Astrocyte (in vitro differentiated cells and primary cell): ENCODE measurements at regions not wholly inside any gene's neighbourhood (a gene's known extent, or its start where the extent isn't known, plus 50 kb on each side); places are given as distances from the start of the nearest gene placed in this dataset.

ENCODE experiments used
- DNase-seq: peaks from one replicate; pipeline ENCODE4 v3.0.0-alpha.2; 2010; ENCODE audit warnings: low read depth
- FAIRE-seq: peaks from 2 replicates; lab custom pipeline; 2011; peaks lifted over from hg19 to GRCh38; lab: Jason Lieb, UNC
- H2AFZ ChIP-seq: 2 replicates; pipeline ENCODE4 v1.6.0; 2012; ENCODE audit warnings: low read depth, low read length, inconsistent platforms
- H3K27ac ChIP-seq: 2 replicates; pipeline ENCODE4 v1.5.1; 2011; ENCODE audit warnings: low read depth, low read length, inconsistent platforms
- H3K27me3 ChIP-seq: 2 replicates; pipeline ENCODE4 v1.6.0; 2011; ENCODE audit warnings: low read length, inconsistent platforms; ENCODE audit not compliant: insufficient read depth
- H3K36me3 ChIP-seq: 2 replicates; pipeline ENCODE4 v1.5.1; 2011; ENCODE audit warnings: low read length, inconsistent platforms; ENCODE audit not compliant: insufficient read depth
- H3K4me1 ChIP-seq: 2 replicates; pipeline ENCODE4 v1.5.1; 2011; ENCODE audit warnings: low read length, inconsistent platforms; ENCODE audit not compliant: insufficient read depth
- H3K4me2 ChIP-seq: 2 replicates; pipeline ENCODE4 v1.6.0; 2012; ENCODE audit warnings: low read length, inconsistent platforms
- H3K4me3 ChIP-seq: 2 replicates; pipeline ENCODE4 v1.5.1; 2011; ENCODE audit warnings: low read depth, mild to moderate bottlenecking, low read length, inconsistent platforms; ENCODE audit not compliant: insufficient read depth
- H3K79me2 ChIP-seq: 2 replicates; pipeline ENCODE4 v1.6.0; 2012; ENCODE audit warnings: mild to moderate bottlenecking, low read length, inconsistent platforms; ENCODE audit not compliant: insufficient read depth
- H3K9ac ChIP-seq: 2 replicates; pipeline ENCODE4 v1.6.0; 2012; ENCODE audit warnings: mild to moderate bottlenecking, low read length, inconsistent platforms
- H3K9me3 ChIP-seq: 2 replicates; pipeline ENCODE4 v1.5.1; 2012; ENCODE audit warnings: low read depth, mild to moderate bottlenecking, low read length, inconsistent platforms; ENCODE audit not compliant: insufficient read depth
- H4K20me1 ChIP-seq: 2 replicates; pipeline ENCODE4 v1.6.0; 2012; ENCODE audit warnings: low read length, inconsistent platforms; ENCODE audit not compliant: insufficient read depth
- H3K27ac Mint-ChIP-seq: one replicate; pipeline ENCODE4 v1.8.0; 2021; ENCODE audit warnings: mild to moderate bottlenecking, mixed read lengths; ENCODE audit not compliant: unreplicated experiment
- H3K27me3 Mint-ChIP-seq: one replicate; pipeline ENCODE4 v1.8.0; 2021; ENCODE audit warnings: low read depth, mixed read lengths; ENCODE audit not compliant: unreplicated experiment
- H3K36me3 Mint-ChIP-seq: one replicate; pipeline ENCODE4 v1.8.0; 2021; ENCODE audit warnings: low read depth, mixed read lengths; ENCODE audit not compliant: unreplicated experiment
- H3K4me1 Mint-ChIP-seq: one replicate; pipeline ENCODE4 v1.8.0; 2021; ENCODE audit warnings: low read depth, mixed read lengths; ENCODE audit not compliant: unreplicated experiment
- H3K4me3 Mint-ChIP-seq: one replicate; pipeline ENCODE4 v1.8.0; 2021; ENCODE audit warnings: mild to moderate bottlenecking, moderate library complexity, mixed read lengths; ENCODE audit not compliant: unreplicated experiment
- H3K9me3 Mint-ChIP-seq: one replicate; pipeline ENCODE4 v1.8.0; 2021; ENCODE audit warnings: mild to moderate bottlenecking, mixed read lengths; ENCODE audit not compliant: unreplicated experiment
- CTCF ChIP-seq: IDR thresholded peaks from 2 replicates; pipeline ENCODE4 v1.5.1; 2011; ENCODE audit warnings: low read depth, mild to moderate bottlenecking, inconsistent platforms, low read length, moderate library complexity; ENCODE audit not compliant: insufficient read depth
- EZH2 ChIP-seq: IDR thresholded peaks from 2 replicates; pipeline ENCODE4 v1.6.1; 2012; ENCODE audit warnings: mild to moderate bottlenecking, low read length, inconsistent platforms; ENCODE audit not compliant: insufficient read depth

GRCh38 chr6:156703719-156704118, 73.5 kb upstream of the ARID1B start:
- Mint-ChIP-seq H3K27ac (no peak overlapping the region), H3K4me1 (peaks cover 4% of the 10 kb centered on the region), H3K4me3 (no peak overlapping the region), H3K9me3 (no peaks in the 10 kb centered on the region), H3K36me3 (no peaks in the 10 kb centered on the region), H3K27me3 (no peaks in the 10 kb centered on the region)
- Histone ChIP-seq H3K9ac (no peak overlapping the region), H3K4me1 (peaks cover 8% of the 10 kb centered on the region), H3K79me2 (no peaks in the 10 kb centered on the region), H3K4me3 (no peak overlapping the region), H3K27ac (no peak overlapping the region), H2AFZ (no peak overlapping the region), H3K27me3 (no peaks in the 10 kb centered on the region), H3K36me3 (no peaks in the 10 kb centered on the region), H3K9me3 (no peaks in the 10 kb centered on the region), H4K20me1 (no peaks in the 10 kb centered on the region), H3K4me2 (no peak overlapping the region)
- no peak for FAIRE-seq
- no peak for TF ChIP-seq CTCF
- no peak for TF ChIP-seq EZH2
- DNase-seq: no peak

- Mint-ChIP-seq H3K36me3 (no peaks in the 10 kb centered on the region), H3K9me3 (no peaks in the 10 kb centered on the region), H3K4me3 (no peak overlapping the region), H3K4me1 (peaks cover 8% of the 10 kb centered on the region), H3K27ac (no peak overlapping the region), H3K27me3 (no peaks in the 10 kb centered on the region)
- Histone ChIP-seq H3K9ac (no peak overlapping the region), H3K4me2 (no peak overlapping the region), H3K4me3 (no peak overlapping the region), H3K36me3 (no peaks in the 10 kb centered on the region), H3K79me2 (no peaks in the 10 kb centered on the region), H3K4me1 (peaks cover 10% of the 10 kb centered on the region), H3K9me3 (no peaks in the 10 kb centered on the region), H3K27me3 (peaks cover 2% of the 10 kb centered on the region), H2AFZ (no peak overlapping the region), H4K20me1 (no peaks in the 10 kb centered on the region), H3K27ac (no peak overlapping the region)
- no peak for FAIRE-seq
- TF ChIP-seq EZH2 (no peak), CTCF (no peak)
- no peak for DNase-seq
These were observed 75.2 kb upstream of the ARID1B start for GRCh38 chr6:156701966-156702365.

DNA sequence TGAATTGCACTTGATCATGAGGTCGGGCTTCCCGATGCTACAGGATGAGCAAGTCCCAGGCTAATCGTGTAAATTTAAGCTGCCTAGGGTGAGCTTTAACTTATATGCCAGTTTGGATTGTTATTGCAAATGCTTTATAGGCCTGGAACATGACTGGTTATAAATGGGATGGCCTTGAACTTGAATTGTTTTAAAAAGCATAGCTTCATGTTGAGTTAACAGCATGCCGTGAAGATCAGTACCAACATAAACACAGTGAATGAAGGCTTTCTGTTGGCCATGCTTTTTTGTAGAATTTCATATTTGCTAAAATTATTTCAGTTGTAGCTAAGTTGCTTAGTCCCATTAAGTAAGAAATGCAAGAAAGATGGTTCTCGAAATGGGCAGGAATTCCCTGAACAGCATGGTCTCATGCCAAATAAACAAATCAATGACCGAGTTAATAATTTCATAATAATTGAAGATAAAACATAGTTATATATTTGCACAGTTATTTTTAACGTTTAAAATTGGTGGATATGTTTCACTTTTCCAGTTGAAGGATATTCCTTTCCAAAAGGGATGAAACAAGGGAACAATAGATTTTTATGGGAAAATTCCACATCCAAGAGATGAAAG, 76.6 kb upstream of the ARID1B start:
- H3K4me1 ChIP-seq: peaks cover 10% of the 10 kb centered on the region
- H3K4me3 ChIP-seq: no peak overlapping the region
- H4K20me1 ChIP-seq: no peaks in the 10 kb centered on the region
- no peak overlapping the region for H3K27ac ChIP-seq
- Mint-ChIP-seq H3K4me1 (peaks cover 11% of the 10 kb centered on the region), H3K36me3 (no peaks in the 10 kb centered on the region), H3K27ac (no peak overlapping the region), H3K27me3 (no peaks in the 10 kb centered on the region), H3K9me3 (peaks cover 2% of the 10 kb centered on the region), H3K4me3 (no peak overlapping the region)
- H3K36me3 ChIP-seq: no peaks in the 10 kb centered on the region
- no peak for TF ChIP-seq CTCF
- TF ChIP-seq EZH2: no peak
- H3K27me3 ChIP-seq: peaks cover 2% of the 10 kb centered on the region
- no peak overlapping the region for H2AFZ ChIP-seq
- no peaks in the 10 kb centered on the region for H3K79me2 ChIP-seq
- no peak overlapping the region for H3K4me2 ChIP-seq
- no peak overlapping the region for H3K9ac ChIP-seq
- no peaks in the 10 kb centered on the region for H3K9me3 ChIP-seq
- DNase-seq: no peak
- FAIRE-seq: no peak
